Adrenal gland (tissue), 9 donors: ENCODE measurements at regions not wholly inside any gene's neighbourhood (a gene's known extent, or its start where the extent isn't known, plus 50 kb on each side); places are given as distances from the start of the nearest gene placed in this dataset.

Source experiments
- DNase-seq, 7 donors: peaks; one replicate each; pipeline ENCODE4 v3.0.0-alpha.2; 2019 to 2020
- H3K27ac ChIP-seq, 5 donors: fragments of 200-600 bp; sonication (generic) in 4 of 5; 1 replicate in 3 of 5; 2 replicates in 2 of 5; pipeline versions ENCODE4 v1.5.1 to v1.8.0; 2016 to 2020; ENCODE audit warnings: mild to moderate bottlenecking in 1 of 5
- H3K27me3 ChIP-seq: fragments of 200-600 bp; 2 replicates; pipeline ENCODE4 v1.8.0; 2021
- H3K36me3 ChIP-seq, 2 donors: fragments of 200-600 bp; replicated peaks in 1 of 2; 1 replicate in 1 of 2; 2 replicates in 1 of 2; pipeline versions ENCODE4 v1.5.1 to v1.8.0; 2018 to 2022
- H3K4me1 ChIP-seq, 2 donors: fragments of 200-600 bp; replicated peaks in 1 of 2; 1 replicate in 1 of 2; 2 replicates in 1 of 2; pipeline versions ENCODE4 v1.5.1 to v1.8.0; 2018 to 2021
- H3K4me3 ChIP-seq, 4 donors: fragments of 200-600 bp; sonication (generic) in 3 of 4; one replicate each; pipeline ENCODE4 v1.5.1; 2016 to 2018
- H3K9me3 ChIP-seq, 3 donors: fragments of 200-600 bp; sonication (generic) in 1 of 3; replicated peaks in 1 of 3; 1 replicate in 2 of 3; 2 replicates in 1 of 3; pipeline versions ENCODE4 v1.5.1 to v1.8.0; 2016 to 2021
- POLR2A ChIP-seq, 2 donors: fragments of 450-650 bp; IDR thresholded peaks; one replicate each; pipeline ENCODE4 v1.6.1; 2017; ENCODE audit warnings: antibody characterized with exemption in 2 of 2, mild to moderate bottlenecking in 2 of 2, moderate library complexity in 1 of 2
- WGBS, 4 donors: extraction: QIAGEN DNeasy Blood & Tissue Kit in 2 of 4; methylation state at CpG; one replicate each; pipeline versions ENCODE4 v1.1.5 to v1.1.7; 2013 to 2017; 5-methylcytosine and 5-hydroxymethylcytosine counted together
- intact Hi-C, 2 donors: fragments of 100-400 bp; cut with DNase I; formaldehyde crosslinking; loops; one replicate each; pipeline versions ENCODE4 v1.14.1 to v1.15.0; 2022 to 2023
- TF ChIP-seq, protein P1 (sequence below), 6 experiments: fragments of 450-650 bp in 4 of 6; fragments of 200-600 bp in 2 of 6; sonication (generic) in 1 of 6; IDR thresholded peaks; 1 replicate in 5 of 6; 2 replicates in 1 of 6; pipeline versions ENCODE4 v1.5.1 to v1.8.0; 2016 to 2021; ENCODE audit warnings: antibody characterized with exemption in 6 of 6, mild to moderate bottlenecking in 2 of 6, moderate library complexity in 1 of 6
- donor health status: healthy with polysubstance abuse.
- donor health status: Bipolar disorder and iron deficiency.
- donor health status: DM: yes; HTN: yes; CAD: no.
- donor health status: DM: no; HTN: no; CAD: no.
- donor health status: DM: no; HTN: no; CAD: no.

GRCh38 chr18:78722386-78722785, 257.2 kb upstream of the SALL3 start:
- no peak for TF ChIP-seq POLR2A (IDR thresholded peaks at IDR 0.05)
- TF ChIP-seq, protein P1, sequence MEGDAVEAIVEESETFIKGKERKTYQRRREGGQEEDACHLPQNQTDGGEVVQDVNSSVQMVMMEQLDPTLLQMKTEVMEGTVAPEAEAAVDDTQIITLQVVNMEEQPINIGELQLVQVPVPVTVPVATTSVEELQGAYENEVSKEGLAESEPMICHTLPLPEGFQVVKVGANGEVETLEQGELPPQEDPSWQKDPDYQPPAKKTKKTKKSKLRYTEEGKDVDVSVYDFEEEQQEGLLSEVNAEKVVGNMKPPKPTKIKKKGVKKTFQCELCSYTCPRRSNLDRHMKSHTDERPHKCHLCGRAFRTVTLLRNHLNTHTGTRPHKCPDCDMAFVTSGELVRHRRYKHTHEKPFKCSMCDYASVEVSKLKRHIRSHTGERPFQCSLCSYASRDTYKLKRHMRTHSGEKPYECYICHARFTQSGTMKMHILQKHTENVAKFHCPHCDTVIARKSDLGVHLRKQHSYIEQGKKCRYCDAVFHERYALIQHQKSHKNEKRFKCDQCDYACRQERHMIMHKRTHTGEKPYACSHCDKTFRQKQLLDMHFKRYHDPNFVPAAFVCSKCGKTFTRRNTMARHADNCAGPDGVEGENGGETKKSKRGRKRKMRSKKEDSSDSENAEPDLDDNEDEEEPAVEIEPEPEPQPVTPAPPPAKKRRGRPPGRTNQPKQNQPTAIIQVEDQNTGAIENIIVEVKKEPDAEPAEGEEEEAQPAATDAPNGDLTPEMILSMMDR (IDR thresholded peaks at IDR 0.05): no peak
- intact Hi-C loops: no loop called here
- Histone ChIP-seq H3K9me3 (no peaks in the 10 kb centered on the region), H3K4me3 (no peak overlapping the region), H3K4me1 (no peaks in the 10 kb centered on the region), H3K27ac (no peak overlapping the region), H3K36me3 (no peaks in the 10 kb centered on the region), H3K27me3 (peaks cover 3% of the 10 kb centered on the region)
- 48 to 63% (median 54%) methylated on average over 10 of the region's 10 CpGs for WGBS, 4 donors
- DNase-seq: no peak

- H3K4me1 ChIP-seq: no peaks in the 10 kb centered on the region
- 59 to 67% (median 62%) methylated on average over 20 of the region's 20 CpGs for WGBS, 4 donors
- TF ChIP-seq, protein P1 (IDR thresholded peaks at IDR 0.05): no peak
- TF ChIP-seq POLR2A (IDR thresholded peaks at IDR 0.05): no peak
- no peaks in the 10 kb centered on the region for H3K9me3 ChIP-seq
- no peaks in the 10 kb centered on the region for H3K36me3 ChIP-seq
- intact Hi-C loops: no loop called here
- DNase-seq: no peak
- H3K27ac ChIP-seq: no peak overlapping the region
- H3K27me3 ChIP-seq: peaks cover 3% of the 10 kb centered on the region
- H3K4me3 ChIP-seq: no peak overlapping the region
Measured at GRCh38 chr18:78722929-78723710, 256.5 kb upstream of the SALL3 start.

DNA sequence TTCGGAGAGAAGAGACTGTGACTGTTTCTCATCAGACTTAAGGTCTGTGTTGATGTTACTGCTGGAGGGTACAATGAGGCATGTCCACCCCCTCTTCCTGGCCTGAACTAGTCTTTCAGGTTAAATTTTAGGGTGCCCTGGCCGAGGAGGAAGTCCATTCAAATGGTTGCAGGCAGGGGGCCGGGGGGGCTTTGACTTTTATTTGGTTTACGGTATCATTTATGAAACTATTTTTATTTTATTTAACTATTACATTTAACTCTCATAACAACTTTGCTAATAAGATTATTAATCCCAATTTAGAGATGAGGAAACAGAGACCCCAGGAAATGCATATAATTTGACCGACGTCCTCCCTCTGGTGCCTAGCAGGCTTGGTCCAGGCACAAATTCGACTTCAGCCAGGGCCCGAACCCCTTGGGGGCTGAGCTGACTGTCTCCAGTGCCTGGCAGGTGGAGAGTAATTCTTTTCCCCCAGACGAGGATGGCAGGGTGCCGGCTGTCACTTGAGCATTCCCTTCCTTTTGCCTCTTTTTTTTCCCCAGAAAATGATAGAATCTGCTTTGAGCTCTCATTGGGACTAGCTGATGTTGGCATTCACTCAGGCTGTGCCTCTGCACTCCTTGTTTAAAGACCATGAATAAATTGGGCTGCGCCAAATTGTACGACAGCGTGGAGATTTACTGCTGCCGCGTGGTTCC, 255.3 kb upstream of the SALL3 start:
- intact Hi-C loops: no loop called here
- DNase-seq: no peak
- 61 to 72% (median 71%) methylated on average over 15 of the region's 15 CpGs for WGBS, 4 donors

DNA sequence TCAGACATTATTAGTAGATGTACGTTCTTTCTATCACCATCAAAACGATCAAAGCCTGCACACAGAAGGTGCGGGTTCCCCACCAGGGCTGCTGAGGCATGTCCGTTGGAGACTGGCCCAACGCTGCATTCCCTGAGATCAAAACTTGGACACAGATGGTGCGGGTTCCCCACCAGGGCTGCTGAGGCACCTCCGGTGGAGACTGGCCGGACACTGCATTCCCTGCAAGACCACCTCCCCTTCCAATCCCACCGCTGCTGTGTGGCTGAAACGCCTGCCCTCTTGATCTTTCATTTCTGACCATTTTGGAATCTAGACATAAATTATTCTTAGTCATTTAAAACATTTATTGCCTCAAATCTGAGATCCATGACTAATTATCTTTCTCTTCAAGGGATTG, 254.2 kb upstream of the SALL3 start:
- Histone ChIP-seq H3K4me1 (no peaks in the 10 kb centered on the region), H3K4me3 (no peak overlapping the region), H3K27ac (no peak overlapping the region), H3K9me3 (no peaks in the 10 kb centered on the region), H3K36me3 (no peaks in the 10 kb centered on the region), H3K27me3 (peaks cover 3% of the 10 kb centered on the region)
- WGBS, 4 donors: 82 to 85% (median 83%) methylated on average over 10 of the region's 10 CpGs
- TF ChIP-seq, protein P1 (IDR thresholded peaks at IDR 0.05): no peak
- no peak for TF ChIP-seq POLR2A (IDR thresholded peaks at IDR 0.05)
- intact Hi-C loops: no loop called here
- no peak for DNase-seq

More for the DNA sequence above, 255.3 kb upstream of the SALL3 start:
- Histone ChIP-seq H3K36me3 (no peaks in the 10 kb centered on the region), H3K27me3 (peaks cover 3% of the 10 kb centered on the region), H3K4me3 (no peak overlapping the region), H3K9me3 (no peaks in the 10 kb centered on the region), H3K4me1 (no peaks in the 10 kb centered on the region), H3K27ac (no peak overlapping the region)
- TF ChIP-seq, protein P1 (IDR thresholded peaks at IDR 0.05): no peak
- TF ChIP-seq POLR2A (IDR thresholded peaks at IDR 0.05): no peak
